Embryonic facial prominence (tissue), 1 donor: ENCODE measurements at regions not wholly inside any gene's neighbourhood (a gene's known extent, or its start where the extent isn't known, plus 50 kb on each side); places are given as distances from the start of the nearest gene placed in this dataset.
"Not testable (repeated sequence)": the region's sequence is repeated elsewhere in the genome, so short reads cannot be mapped to it uniquely, and the experiment has no call there.

Experiments used
- DNase-seq: peaks from one replicate; pipeline ENCODE4 v3.0.0-alpha.2; 2016; ENCODE audit errors: extremely low spot score

GRCh38 chr4:34432706-34433105, 1811.6 kb downstream of the ARAP2 start:
- DNase-seq = no peak

GRCh38 chr4:34434377-34434776, 1809.9 kb downstream of the ARAP2 start:
- not testable (repeated sequence) for DNase-seq

- no peak for DNase-seq
These were observed 1780.1 kb downstream of the ARAP2 start for GRCh38 chr4:34464196-34464595.

DNA sequence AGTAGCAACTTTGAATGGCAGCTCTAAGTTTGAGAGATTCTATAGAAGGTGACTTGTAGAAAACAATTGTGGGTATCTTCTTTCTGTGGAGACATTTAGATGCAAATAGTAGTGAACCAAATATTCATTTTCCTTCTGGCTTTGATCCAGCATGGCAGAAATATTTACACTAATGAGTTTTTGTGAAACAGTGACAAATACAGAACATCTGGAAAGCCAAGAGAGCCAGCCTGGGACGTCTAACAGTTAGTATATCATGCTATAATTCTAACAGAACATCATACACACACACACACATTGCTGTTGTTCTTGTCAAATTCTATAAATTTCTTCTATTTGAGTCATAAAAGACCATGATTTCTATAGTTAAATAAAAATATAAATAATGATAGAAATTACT, 1777.9 kb downstream of the ARAP2 start:
- no peak for DNase-seq

GRCh38 chr4:34469516-34469915, 1774.8 kb downstream of the ARAP2 start:
- DNase-seq = no peak

DNA sequence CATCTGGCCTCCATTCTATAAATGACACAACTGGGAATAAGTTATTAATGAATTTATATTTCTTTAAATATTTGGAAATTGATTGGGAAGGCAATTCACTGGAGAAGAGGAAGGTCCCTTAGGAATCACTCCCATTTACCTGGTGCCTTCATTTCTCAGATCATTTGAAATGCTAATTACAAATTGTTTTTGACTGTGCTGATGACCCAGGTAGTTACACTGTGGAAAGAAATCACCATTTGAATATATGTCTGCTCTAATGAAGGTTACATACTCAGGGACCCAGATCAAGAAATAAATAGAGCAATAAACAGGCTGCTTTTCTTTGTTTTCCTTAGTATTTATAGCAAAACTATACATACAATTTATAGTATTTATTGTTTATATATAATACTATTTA, 1759.1 kb downstream of the ARAP2 start:
- no peak for DNase-seq

DNA sequence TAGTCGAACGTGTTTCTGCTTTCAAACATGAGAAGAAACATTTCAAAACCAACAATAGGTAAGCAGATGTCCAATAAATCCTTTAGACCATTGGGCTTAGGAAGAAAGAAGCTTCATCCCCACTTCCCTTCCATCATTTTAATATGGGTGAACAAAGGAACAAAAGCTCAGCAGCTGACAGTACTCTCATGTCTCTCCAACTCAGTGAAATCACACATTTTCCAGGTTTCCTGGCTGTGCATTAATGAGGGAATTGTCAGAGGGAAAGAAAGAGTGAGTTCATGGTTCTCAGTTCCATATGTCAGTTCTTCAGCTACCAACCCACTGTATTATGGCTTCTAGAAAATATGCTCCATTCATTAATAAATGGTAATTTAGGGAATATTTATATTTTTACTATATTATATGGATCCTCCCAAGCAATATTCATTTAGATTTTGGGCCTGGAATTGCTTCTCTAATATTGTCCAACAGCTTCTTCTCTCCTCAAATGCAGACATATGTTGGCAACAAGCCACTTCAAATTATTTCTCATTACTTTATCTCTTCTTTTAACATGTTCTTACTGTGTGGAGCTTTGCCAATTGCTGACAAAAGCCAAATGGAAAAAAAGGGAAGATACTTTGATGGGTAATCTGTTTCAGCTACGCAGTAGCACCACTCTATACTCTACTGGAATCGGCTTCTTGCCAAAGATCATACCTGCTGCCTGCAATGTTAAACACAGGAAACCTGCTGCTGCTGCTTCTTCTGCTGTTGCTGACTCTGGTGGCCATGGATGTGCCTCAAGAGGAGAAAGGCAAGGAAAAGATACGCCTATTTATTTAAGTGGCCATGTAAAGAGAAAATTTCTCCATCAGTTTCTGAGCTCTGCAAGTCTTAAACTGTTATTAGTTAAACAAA, 1757.6 kb downstream of the ARAP2 start:
- DNase-seq = no peak

DNA sequence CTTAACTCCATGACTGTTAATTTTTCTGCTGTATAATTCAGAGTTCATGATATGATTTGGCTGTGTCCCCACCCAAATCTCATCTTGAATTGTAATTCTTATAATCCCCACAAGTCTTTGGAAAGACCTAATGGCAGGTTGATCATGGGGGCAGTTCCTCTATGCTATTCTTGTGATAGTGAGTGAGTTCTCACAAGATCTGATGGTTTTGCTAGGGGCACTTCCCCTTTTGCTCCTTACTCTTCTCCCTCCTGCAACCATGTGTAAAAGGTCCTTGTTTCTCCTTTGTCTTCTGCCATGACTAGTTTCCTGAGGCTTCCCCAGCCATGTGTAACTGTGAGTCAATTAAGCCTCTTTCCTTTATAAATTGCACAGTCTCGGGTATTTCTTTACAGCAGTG, 1751.9 kb downstream of the ARAP2 start:
- no peak for DNase-seq

- no peak for DNase-seq
These were observed 1742.2 kb downstream of the ARAP2 start for GRCh38 chr4:34502086-34502485.

DNA sequence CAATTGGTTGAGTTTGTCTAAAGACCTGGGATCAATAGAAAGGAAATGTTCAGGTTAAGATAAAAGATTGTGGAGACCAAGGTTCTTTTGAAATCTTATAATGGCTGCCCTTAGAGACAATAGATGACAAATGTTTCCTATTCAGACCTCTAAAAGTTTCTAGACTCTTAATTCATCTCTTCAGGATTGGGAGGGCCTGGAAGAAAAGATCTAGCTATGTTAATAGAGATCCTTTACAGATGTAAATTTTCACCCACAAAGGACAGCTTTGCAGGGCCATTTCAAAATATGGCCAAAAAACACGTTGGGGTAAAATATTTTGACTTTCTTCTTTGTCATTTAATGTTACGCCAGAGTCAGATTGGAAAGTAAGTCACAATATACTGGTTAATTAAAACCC, 1739.6 kb downstream of the ARAP2 start:
- DNase-seq = not testable (repeated sequence)

- not testable (repeated sequence) for DNase-seq
These were observed 1737.7 kb downstream of the ARAP2 start for GRCh38 chr4:34506511-34507092.

DNA sequence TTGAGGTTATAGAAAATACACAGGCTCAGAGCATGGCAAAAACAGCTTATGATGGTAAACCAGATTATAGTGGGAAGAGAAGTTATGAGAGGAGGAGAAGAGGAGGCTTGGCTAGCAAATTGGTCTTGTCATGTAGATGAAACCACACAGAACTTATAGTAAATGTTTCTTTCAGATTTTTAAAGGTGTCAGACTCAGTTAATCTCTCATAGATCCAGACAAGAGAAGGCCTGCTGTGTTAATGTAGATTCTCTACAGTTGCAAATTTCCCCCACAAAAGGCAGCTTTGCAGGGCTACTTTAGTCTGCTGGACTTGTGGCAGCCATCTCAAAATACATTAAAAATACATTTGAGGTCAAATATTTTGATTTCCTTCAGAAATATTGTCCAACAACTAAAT, 1731.7 kb downstream of the ARAP2 start:
- no peak for DNase-seq

GRCh38 chr4:34516524-34516923, 1727.8 kb downstream of the ARAP2 start:
- DNase-seq = no peak

DNA sequence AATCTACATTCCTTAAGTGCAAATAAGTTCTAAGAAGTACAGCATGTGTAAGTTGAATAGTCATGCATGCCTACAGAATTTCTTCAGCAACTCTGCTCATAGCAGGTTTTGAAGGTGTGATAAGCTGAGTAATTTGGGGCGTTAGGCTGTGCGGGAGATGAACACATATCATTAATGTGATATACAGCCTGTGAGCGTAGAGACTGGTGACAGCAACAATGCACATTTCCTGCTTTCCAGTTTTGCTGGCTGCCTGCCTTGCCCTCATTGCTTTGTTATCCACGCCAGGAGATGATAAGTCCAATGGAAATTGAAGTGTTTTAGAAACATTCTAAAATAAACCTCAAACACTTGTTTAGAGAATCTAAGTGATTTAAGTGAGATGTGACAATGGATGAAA, 1709.4 kb downstream of the ARAP2 start:
- no peak for DNase-seq

DNA sequence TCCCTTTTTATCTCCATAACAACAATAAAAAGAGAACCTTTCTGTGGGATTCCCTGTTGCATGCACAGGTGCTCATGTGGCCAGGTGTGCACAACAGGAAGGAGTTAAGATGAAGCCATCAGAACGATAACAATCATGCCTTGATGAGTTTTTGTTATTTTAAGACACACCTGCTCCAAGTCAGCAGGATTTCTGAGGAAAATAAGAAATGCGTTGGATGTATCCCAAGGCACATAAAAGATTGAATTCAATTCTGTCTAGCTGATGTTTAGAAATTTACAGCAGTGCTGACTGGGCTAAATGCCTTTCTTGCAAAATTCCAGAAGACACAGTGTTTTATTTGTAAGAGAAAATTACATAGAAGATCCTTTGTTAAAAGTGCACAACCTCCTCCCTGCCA, 1678.2 kb downstream of the ARAP2 start:
- no peak for DNase-seq

GRCh38 chr4:34572026-34572425, 1672.3 kb downstream of the ARAP2 start:
- DNase-seq = no peak

DNA sequence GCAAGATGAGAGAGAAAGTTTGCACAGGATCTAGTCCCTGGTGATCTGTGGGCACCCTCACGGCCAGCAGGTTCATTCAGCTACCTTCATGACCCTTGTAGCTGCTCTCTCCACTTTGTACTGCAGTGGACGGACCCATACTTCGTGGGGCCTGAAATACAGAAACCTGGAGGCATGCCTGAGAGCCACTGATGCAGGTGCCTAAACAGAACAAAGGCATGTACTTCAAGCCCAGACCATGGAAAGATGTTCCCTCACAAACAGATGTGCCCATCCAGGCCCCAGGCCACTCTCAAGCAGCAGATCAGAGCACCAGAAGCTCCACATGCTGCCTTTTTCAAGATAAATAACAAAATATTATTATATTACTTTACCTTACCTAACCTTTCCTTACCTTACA, 1629.0 kb downstream of the ARAP2 start:
- no peak for DNase-seq

- DNase-seq = no peak
These were observed 1624.7 kb downstream of the ARAP2 start for GRCh38 chr4:34619531-34620162.

DNA sequence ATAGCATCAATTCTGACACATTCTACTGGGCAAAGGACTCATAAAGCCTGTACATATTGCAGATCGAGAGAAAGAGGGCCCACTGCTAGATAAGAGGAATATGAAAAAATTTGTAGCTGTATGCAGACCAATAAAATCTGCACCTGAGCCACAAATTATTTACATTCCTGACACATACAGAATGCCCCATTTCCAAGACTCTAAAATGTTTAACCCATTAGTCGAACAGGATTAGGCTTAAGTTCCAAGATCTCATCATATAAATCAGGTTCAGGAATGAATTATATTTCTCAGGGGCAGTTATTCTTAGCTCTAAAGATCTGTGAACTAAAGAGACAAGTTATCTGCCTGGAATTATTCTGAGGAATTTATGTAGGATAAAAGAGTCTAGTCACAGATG, 1615.8 kb downstream of the ARAP2 start:
- no peak for DNase-seq

DNA sequence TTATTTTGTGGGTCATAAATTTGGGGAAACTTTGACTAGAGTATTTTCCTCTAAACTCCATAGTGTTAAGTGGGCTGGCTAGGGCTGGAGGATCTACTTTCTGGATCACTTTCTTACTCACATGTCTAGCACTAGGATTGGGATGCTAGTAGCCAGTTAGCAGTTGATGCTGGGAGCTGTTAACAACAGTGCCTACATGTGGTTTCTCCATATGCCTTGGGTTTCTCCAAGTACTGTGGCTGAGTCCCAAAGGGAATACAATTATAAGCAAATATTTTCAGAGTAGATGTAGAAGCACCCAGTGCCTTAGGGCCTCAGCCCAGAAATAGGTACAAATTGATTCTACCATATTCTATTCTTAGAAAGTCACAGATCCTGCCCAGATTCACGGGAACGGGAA, 1614.9 kb downstream of the ARAP2 start:
- no peak for DNase-seq

DNA sequence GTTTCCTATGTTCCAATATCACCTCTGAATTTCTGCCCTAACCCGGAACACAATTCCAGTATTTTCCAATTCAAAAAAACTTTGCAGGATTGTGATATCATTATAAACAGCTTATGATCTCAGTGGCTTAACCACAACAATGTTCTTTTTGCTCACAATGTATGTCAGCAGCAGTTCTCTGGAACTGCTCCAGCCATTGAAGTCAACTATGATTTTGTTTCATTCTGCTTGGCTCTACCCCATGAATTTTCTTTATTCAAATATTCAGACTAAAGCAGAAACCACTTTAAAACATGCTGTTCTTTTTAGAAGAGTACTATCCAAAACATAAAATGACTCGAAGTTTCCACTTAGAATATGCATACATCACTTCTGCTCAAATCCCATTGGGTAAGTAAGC, 1611.1 kb downstream of the ARAP2 start:
- DNase-seq = peak; percentile 45

DNA sequence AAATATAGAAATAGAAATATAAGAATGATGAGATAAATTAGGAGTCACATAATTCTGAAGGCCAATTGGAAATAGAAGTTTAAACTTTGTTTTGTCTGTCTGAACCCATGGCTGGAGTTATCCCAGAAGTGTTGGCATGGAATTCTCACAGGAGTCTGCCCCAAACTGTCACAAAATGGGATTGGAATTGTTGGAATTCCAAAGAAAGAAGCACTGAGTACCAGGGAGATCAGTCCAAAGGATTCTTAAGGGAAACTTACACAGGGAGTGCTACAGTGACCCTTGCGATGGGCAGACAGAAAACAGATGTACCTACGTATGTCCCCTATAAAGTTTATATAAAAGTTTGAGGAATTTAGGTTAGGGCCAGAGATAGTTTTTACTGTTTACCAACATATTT, 1607.7 kb downstream of the ARAP2 start:
- no peak for DNase-seq

DNA sequence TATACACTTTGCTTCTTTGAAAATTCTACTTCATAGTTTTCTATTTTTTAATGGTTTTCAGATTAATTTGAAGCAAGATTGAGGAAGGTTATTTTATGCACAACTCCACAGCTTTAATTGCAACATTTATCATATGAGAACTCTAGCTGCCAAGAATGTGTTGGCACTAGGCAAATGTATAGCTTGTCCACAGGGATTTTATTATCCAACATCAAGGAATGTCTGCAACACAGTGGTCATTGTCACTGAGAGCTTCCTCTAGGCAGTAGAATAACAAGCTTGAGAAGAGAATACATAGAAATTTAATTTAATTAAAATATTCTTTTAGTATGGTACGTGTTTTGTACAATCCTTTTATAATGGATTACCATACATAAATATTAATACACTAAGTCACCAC, 1600.8 kb downstream of the ARAP2 start:
- no peak for DNase-seq
